IPS-11a (cell line): ENCODE measurements at regions not wholly inside any gene's neighbourhood (a gene's known extent, or its start where the extent isn't known, plus 50 kb on each side); places are given as distances from the start of the nearest gene placed in this dataset.
"Not testable (repeated sequence)": the region's sequence is repeated elsewhere in the genome, so short reads cannot be mapped to it uniquely, and the experiment has no call there.

Experiments
- H3K4me3 ChIP-seq: one replicate; pipeline ENCODE4 v1.5.1; 2013; ENCODE audit warnings: low read depth, low read length, control low read depth

DNA sequence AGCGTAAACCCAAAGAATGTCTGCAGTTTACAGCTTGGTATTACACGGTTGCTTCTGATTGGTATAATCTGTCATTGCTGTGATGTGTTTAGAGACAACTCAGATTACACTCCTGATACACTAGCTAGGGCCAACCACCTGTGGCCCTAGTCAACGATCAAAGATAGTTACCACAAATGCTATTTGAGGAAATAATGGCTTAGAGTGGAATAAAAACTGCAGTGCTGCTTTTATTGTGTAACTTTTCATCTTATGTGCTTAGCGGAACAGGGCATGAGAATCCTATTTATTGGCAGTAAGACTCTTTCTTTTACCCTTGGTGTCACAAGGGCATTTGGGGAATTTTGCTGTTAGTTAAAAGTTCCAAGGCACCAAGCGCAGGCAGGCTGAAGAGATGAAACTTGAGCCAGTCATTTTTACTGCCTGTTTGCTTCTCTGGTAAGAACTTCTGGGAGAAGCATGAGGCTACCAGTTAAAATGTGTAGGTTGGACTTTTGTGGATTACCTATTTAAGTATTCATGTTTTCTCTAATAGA lies 363.3 kb downstream of the KCNRG start:
- H3K4me3 ChIP-seq = no peak overlapping the region

GRCh38 chr13:50379584-50379983 lies 364.3 kb downstream of the KCNRG start:
- H3K4me3 ChIP-seq = no peak overlapping the region

DNA sequence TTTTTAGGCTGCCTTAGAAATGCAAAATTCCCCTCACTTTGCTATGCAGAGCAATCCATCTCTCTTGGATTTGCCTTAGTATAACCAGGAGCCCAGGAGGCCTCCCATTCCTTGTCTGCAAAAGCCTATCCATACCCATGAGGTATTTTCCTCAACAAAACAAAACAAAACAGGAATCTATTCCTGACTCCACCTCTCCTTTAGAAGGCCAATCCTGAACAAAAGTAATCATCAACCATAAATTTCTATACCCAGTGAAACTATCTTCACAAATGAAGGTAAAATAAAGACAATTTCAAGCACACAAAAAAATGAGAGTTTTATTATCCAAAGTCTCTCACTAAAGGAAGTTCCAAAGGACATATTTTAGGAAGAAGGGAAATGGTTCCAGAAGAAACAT lies 365.7 kb downstream of the KCNRG start:
- no peak overlapping the region for H3K4me3 ChIP-seq

GRCh38 chr13:50382511-50382910 lies 367.3 kb downstream of the KCNRG start:
- no peak overlapping the region for H3K4me3 ChIP-seq

- H3K4me3 ChIP-seq = no peak overlapping the region
Observed at GRCh38 chr13:50382951-50383350, 367.7 kb downstream of the KCNRG start.

DNA sequence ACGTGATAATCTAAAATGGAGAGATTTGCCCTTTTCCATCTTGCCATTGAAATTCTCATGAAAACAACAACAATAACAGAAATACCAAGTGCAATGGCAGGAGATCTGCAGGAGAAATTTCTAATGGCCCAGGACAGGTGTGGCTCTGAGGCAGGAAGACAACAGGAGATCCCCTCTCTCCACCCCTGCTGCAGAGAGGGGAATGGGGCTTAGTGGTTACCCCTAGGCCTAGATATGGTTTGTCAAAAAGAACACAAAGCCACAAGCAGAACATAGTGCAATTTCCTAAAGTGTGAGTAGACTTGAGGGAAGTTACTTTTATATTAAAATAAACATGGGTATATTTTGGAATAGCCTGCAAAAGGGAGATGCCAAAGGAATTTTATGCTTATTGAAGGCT lies 369.5 kb downstream of the KCNRG start:
- H3K4me3 ChIP-seq = no peak overlapping the region

DNA sequence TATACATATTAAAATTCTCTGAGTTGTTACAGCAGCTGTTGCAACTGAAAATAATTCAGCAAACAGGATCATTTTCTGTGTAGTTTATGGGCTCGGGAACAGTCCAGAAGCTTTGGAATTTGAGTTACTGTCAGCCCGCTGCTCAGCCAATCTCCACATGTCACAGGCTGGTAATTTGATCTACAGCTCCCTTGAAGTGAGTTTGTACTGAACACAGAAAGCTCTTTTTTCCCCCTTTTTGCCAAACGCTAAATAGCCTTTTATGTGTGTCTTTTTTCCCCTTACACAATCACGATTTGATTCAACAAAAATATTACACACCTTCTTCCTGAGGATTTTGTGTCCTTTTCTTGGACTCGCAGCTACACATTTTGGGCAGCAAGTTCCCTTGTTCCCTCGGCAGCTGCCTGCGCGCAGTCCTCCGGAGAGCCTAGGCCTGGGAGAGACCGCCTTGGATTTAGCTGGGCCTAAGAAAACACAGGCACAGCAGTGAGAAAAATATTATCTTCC lies 371.4 kb downstream of the KCNRG start:
- no peak overlapping the region for H3K4me3 ChIP-seq

DNA sequence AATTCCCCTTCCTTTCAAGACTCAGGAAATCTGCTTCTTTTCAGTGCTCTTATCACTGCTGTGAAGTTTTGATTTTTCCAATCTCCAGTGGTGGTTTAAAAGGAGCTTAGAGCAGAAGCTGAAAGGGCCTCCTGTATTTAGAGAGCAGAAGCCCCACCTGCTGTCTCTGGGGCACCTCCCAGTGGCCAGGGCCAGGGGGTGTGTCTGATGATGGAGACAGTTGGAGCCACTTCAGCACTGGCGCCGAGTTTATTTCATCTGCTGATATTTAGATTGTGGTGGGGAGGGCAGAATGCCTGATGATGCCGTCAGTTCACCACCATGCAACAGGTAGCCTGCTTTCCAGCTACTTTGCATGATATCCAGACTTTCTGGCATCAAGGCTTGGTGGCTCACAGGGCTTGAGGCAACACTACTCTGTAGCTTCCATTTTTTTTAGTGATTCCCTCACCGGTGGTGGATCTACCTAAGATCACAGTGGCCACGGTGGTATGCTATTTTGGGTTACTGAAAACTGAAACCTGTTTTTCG lies 371.9 kb downstream of the KCNRG start:
- H3K4me3 ChIP-seq = no peak overlapping the region

DNA sequence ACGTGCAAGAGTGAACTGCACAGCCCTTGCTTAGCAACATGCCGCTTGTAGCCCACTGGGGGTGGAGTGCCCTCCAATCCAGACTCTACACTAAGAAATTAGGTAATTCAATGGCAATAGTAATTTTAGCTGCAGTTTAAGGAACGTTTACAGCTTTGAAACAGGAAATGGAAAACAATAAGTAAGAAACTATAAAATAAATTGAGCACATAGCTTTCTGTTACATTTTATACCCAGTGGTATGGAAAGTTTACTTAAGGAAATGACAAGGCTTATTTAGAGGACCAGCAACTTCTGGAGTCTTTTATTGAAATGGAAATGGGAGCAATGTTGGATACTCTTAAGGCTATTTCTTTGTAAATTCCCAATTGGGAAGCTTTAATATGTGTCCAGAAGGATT lies 373.2 kb downstream of the KCNRG start:
- H3K4me3 ChIP-seq = no peak overlapping the region

- H3K4me3 ChIP-seq = no peak overlapping the region
Observed at GRCh38 chr13:50389726-50390125, 374.5 kb downstream of the KCNRG start.

- no peak overlapping the region for H3K4me3 ChIP-seq
Observed at GRCh38 chr13:50390503-50391248, 375.4 kb downstream of the KCNRG start.

DNA sequence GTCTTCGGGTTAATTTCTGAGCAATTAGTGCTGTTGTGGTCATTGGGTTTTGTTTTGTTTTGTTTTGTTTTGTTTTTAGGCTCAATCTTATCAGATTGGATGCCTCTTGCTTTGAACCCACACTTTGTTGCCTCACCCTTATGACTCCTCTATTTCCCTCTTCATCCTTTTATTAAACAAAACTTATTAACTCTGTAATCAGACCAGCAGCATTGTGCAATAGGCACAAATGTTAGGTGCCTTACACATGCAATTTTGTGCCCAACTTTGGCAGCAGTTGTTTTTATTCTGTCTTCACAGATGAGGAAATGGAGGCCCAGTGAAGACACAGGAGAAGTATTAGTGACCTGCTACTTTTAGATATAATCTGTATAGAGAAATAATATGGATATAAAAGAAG lies 377.7 kb downstream of the KCNRG start:
- no peak overlapping the region for H3K4me3 ChIP-seq

GRCh38 chr13:50393628-50394027 lies 378.4 kb downstream of the KCNRG start:
- H3K4me3 ChIP-seq = no peak overlapping the region

- H3K4me3 ChIP-seq = no peak overlapping the region
Observed at GRCh38 chr13:50396001-50396400, 380.8 kb downstream of the KCNRG start.

DNA sequence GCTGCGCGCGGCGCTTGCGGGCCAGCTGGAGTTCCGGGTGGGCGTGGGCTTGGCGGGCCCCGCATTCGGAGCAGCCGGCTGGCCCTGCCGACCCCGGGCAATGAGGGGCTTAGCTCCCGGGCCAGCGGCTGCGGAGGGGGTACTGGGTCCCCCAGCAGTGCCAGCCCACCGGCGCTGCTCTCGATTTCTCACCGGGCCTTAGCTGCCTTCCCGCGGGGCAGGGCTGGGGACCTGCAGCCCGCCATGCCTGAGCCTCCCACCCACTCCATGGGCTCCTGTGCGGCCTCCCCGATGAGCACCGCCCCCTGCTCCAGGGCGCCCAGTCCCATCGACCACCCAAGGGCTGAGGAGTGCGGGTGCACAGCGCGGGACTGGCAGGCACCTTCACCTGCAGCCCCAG lies 381.4 kb downstream of the KCNRG start:
- H3K4me3 ChIP-seq = not testable (repeated sequence)

GRCh38 chr13:50400035-50400726 lies 384.9 kb downstream of the KCNRG start:
- no peak overlapping the region for H3K4me3 ChIP-seq

- H3K4me3 ChIP-seq = no peak overlapping the region
Observed at GRCh38 chr13:50401049-50401505, 385.8 kb downstream of the KCNRG start.

GRCh38 chr13:50401721-50402465 lies 386.6 kb downstream of the KCNRG start:
- H3K4me3 ChIP-seq = no peak overlapping the region

GRCh38 chr13:50403311-50403710 lies 388.1 kb downstream of the KCNRG start:
- no peak overlapping the region for H3K4me3 ChIP-seq

GRCh38 chr13:50404116-50404515 lies 388.9 kb downstream of the KCNRG start:
- no peak overlapping the region for H3K4me3 ChIP-seq

- H3K4me3 ChIP-seq = no peak overlapping the region
Observed at GRCh38 chr13:50404769-50405168, 389.5 kb downstream of the KCNRG start.
